RWPE1 (cell line): ENCODE measurements at regions not wholly inside any gene's neighbourhood (a gene's known extent, or its start where the extent isn't known, plus 50 kb on each side); places are given as distances from the start of the nearest gene placed in this dataset.

Source experiments
- CTCF ChIA-PET: fragments of 350-600 bp; sonication (Branson Sonifier 250); formaldehyde crosslinking; extraction: SDS; loops from one replicate; lab custom pipeline; 2021; lab: Yijun Ruan, JAX
- POLR2A ChIA-PET: fragments of 400-600 bp; formaldehyde crosslinking; extraction: SDS; loops from one replicate; lab custom pipeline; 2020; ENCODE audit warnings: antibody characterized with exemption; ENCODE audit not compliant: low non-redundant PET; lab: Yijun Ruan, JAX
- DNase-seq: peaks from one replicate; pipeline ENCODE4 v3.0.0; 2012; ENCODE audit warnings: low spot score
- H3K27ac ChIP-seq: fragments of 450-650 bp; 2 replicates; pipeline ENCODE4 v1.5.1; 2017
- CTCF ChIP-seq: fragments of 450-650 bp; conservative IDR thresholded peaks from 2 replicates; pipeline ENCODE4 v1.5.1; 2017; ENCODE audit warnings: low read depth, mild to moderate bottlenecking

- H3K27ac ChIP-seq, result no peak overlapping the region
- no peak for TF ChIP-seq CTCF
- DNase-seq, result peak; percentile 3
- POLR2A ChIA-PET, result no interaction called here
- CTCF ChIA-PET, result no interaction called here
These were observed 511.0 kb downstream of the OMA1 start for GRCh38 chr1:58035523-58035922.

GRCh38 chr1:58033311-58033710 lies 513.2 kb downstream of the OMA1 start:
- CTCF ChIA-PET, result interaction anchor here (0.6 kb wide), 1 partner anchor 112 kb away, joined by 5 read pairs; no protein-coding TSS in a partner anchor
- POLR2A ChIA-PET, result no interaction called here
- no peak for TF ChIP-seq CTCF
- no peak for DNase-seq
- H3K27ac ChIP-seq, result no peak overlapping the region

GRCh38 chr1:58032611-58033073 lies 513.9 kb downstream of the OMA1 start:
- no peak overlapping the region for H3K27ac ChIP-seq
- ChIA-PET POLR2A (no interaction called here), CTCF (no interaction called here)
- TF ChIP-seq CTCF, result no peak
- no peak for DNase-seq

GRCh38 chr1:58031416-58031815 lies 515.1 kb downstream of the OMA1 start:
- ChIA-PET CTCF (no interaction called here), POLR2A (no interaction called here)
- H3K27ac ChIP-seq, result no peak overlapping the region
- no peak for TF ChIP-seq CTCF
- no peak for DNase-seq

GRCh38 chr1:58030456-58030855 lies 516.1 kb downstream of the OMA1 start:
- no peak for TF ChIP-seq CTCF
- no peak overlapping the region for H3K27ac ChIP-seq
- DNase-seq, result no peak
- CTCF ChIA-PET, result interaction anchor here (1.1 kb wide), 1 partner anchor 16 kb away, joined by 4 read pairs; no protein-coding TSS in a partner anchor
- POLR2A ChIA-PET, result no interaction called here

GRCh38 chr1:58017641-58018040 lies 528.9 kb downstream of the OMA1 start:
- no peak for TF ChIP-seq CTCF
- CTCF ChIA-PET, result interaction anchor here (0.6 kb wide), 2 partner anchors 56 to 93 kb away, joined by 3 to 4 read pairs; no protein-coding TSS in a partner anchor

GRCh38 chr1:58013237-58013636 lies 533.3 kb downstream of the OMA1 start:
- POLR2A ChIA-PET, result no interaction called here
- no peak for DNase-seq
- H3K27ac ChIP-seq, result no peak overlapping the region
- CTCF ChIA-PET, result no interaction called here
- TF ChIP-seq CTCF, result no peak

More at GRCh38 chr1:58017641-58018040, 528.9 kb downstream of the OMA1 start:
- no peak for DNase-seq
- POLR2A ChIA-PET, result no interaction called here
- no peak overlapping the region for H3K27ac ChIP-seq
